Loucy (cell line): ENCODE measurements at regions not wholly inside any gene's neighbourhood (a gene's known extent, or its start where the extent isn't known, plus 50 kb on each side); places are given as distances from the start of the nearest gene placed in this dataset.

ENCODE experiments used
- H2AFZ ChIP-seq: fragments of 200-600 bp; sonication (generic); 2 replicates; pipeline ENCODE4 v1.6.0; 2016; ENCODE audit warnings: antibody characterized with exemption, mild to moderate bottlenecking, low read length, moderate library complexity
- H3F3A ChIP-seq: fragments of 200-600 bp; 2 replicates; pipeline ENCODE4 v1.6.0; 2016; ENCODE audit warnings: antibody characterized with exemption, low read depth, mild to moderate bottlenecking
- H3K27me3 ChIP-seq: fragments of 200-600 bp; sonication (generic); 2 replicates; pipeline ENCODE4 v1.6.1; 2014; ENCODE audit warnings: low read length, mild to moderate bottlenecking; ENCODE audit not compliant: insufficient read depth, poor library complexity, severe bottlenecking
- H3K36me3 ChIP-seq: fragments of 200-600 bp; sonication (generic); 2 replicates; pipeline ENCODE4 v1.6.1; 2016; ENCODE audit warnings: low read length; ENCODE audit not compliant: insufficient read depth
- H3K4me1 ChIP-seq: fragments of 200-600 bp; sonication (generic); 2 replicates; pipeline ENCODE4 v1.5.1; 2014; ENCODE audit warnings: low read length, mild to moderate bottlenecking; ENCODE audit not compliant: insufficient read depth, poor library complexity, severe bottlenecking
- H3K4me2 ChIP-seq: fragments of 200-600 bp; sonication (generic); 2 replicates; pipeline ENCODE4 v1.6.0; 2014; ENCODE audit warnings: antibody characterized with exemption, low read length, low read depth, mild to moderate bottlenecking; ENCODE audit not compliant: poor library complexity, severe bottlenecking
- H3K4me3 ChIP-seq: fragments of 200-600 bp; sonication (generic); 2 replicates; pipeline ENCODE4 v1.5.1; 2014; ENCODE audit warnings: low read length, mild to moderate bottlenecking, mixed read lengths; ENCODE audit not compliant: poor library complexity, severe bottlenecking
- H3K79me2 ChIP-seq: fragments of 200-600 bp; sonication (generic); 2 replicates; pipeline ENCODE4 v1.6.1; 2014; ENCODE audit warnings: low read length; ENCODE audit not compliant: insufficient read depth
- H3K9ac ChIP-seq: fragments of 200-600 bp; sonication (generic); 2 replicates; pipeline ENCODE4 v1.6.0; 2014; ENCODE audit warnings: mild to moderate bottlenecking, low read depth, low read length, moderate library complexity; ENCODE audit not compliant: poor library complexity, severe bottlenecking
- H3K9me2 ChIP-seq: fragments of 200-600 bp; sonication (generic); replicated peaks from 2 replicates; pipeline ENCODE4 v1.6.1; 2016; ENCODE audit warnings: low read depth, low read length, mixed read lengths
- H3K9me3 ChIP-seq: fragments of 200-600 bp; sonication (generic); 2 replicates; pipeline ENCODE4 v1.6.1; 2014; ENCODE audit warnings: mild to moderate bottlenecking, antibody characterized with exemption, low read length, low read depth; ENCODE audit not compliant: insufficient read depth
- H4K20me1 ChIP-seq: fragments of 200-600 bp; sonication (generic); 2 replicates; pipeline ENCODE4 v1.6.0; 2014; ENCODE audit warnings: antibody characterized with exemption, low read length, mild to moderate bottlenecking; ENCODE audit not compliant: insufficient read depth, poor library complexity, severe bottlenecking
- CTCF ChIP-seq: fragments of 200-600 bp; sonication (generic); conservative IDR thresholded peaks from 2 replicates; pipeline ENCODE4 v1.5.1; 2014; ENCODE audit warnings: mild to moderate bottlenecking, antibody characterized with exemption, low read length
- EZH2phosphoT487 ChIP-seq: fragments of 200-600 bp; IDR thresholded peaks from 2 replicates; pipeline ENCODE4 v1.6.1; 2018; ENCODE audit warnings: antibody characterized with exemption, mild to moderate bottlenecking, moderate library complexity, borderline replicate concordance

GRCh38 chr7:96527133-96527827 lies 182.4 kb downstream of the SEM1 start:
- Histone ChIP-seq H2AFZ (no peak overlapping the region), H3K9ac (no peak overlapping the region), H3K36me3 (no peaks in the 10 kb centered on the region), H3K4me3 (no peak overlapping the region), H4K20me1 (no peaks in the 10 kb centered on the region), H3K4me2 (no peak overlapping the region), H3K9me2 (no peaks in the 10 kb centered on the region), H3K27me3 (peaks cover 15% of the 10 kb centered on the region), H3K4me1 (no peaks in the 10 kb centered on the region), H3K79me2 (no peaks in the 10 kb centered on the region), H3F3A (no peaks in the 10 kb centered on the region), H3K9me3 (no peaks in the 10 kb centered on the region)
- TF ChIP-seq CTCF = no peak

GRCh38 chr7:96526496-96526895 lies 183.2 kb downstream of the SEM1 start:
- H3K9me2 ChIP-seq = no peaks in the 10 kb centered on the region
- H3K4me2 ChIP-seq = no peak overlapping the region
- H3K4me3 ChIP-seq = no peak overlapping the region
- no peaks in the 10 kb centered on the region for H3K9me3 ChIP-seq
- H3K9ac ChIP-seq = no peak overlapping the region
- no peak for TF ChIP-seq CTCF
- no peak for TF ChIP-seq EZH2phosphoT487
- no peaks in the 10 kb centered on the region for H3K4me1 ChIP-seq
- H3K79me2 ChIP-seq = no peaks in the 10 kb centered on the region
- no peak overlapping the region for H2AFZ ChIP-seq
- H3F3A ChIP-seq = no peaks in the 10 kb centered on the region
- peaks cover 7% of the 10 kb centered on the region for H3K27me3 ChIP-seq
- no peaks in the 10 kb centered on the region for H4K20me1 ChIP-seq
- H3K36me3 ChIP-seq = no peaks in the 10 kb centered on the region

GRCh38 chr7:96521068-96521894 lies 188.4 kb downstream of the SEM1 start:
- Histone ChIP-seq H3K4me2 (no peak overlapping the region), H3F3A (no peaks in the 10 kb centered on the region), H2AFZ (no peak overlapping the region), H3K79me2 (no peaks in the 10 kb centered on the region), H3K27me3 (no peaks in the 10 kb centered on the region), H3K36me3 (no peaks in the 10 kb centered on the region), H4K20me1 (no peaks in the 10 kb centered on the region), H3K9me3 (no peaks in the 10 kb centered on the region), H3K9me2 (no peaks in the 10 kb centered on the region), H3K4me1 (no peaks in the 10 kb centered on the region), H3K4me3 (no peak overlapping the region), H3K9ac (no peak overlapping the region)
- no peak for TF ChIP-seq EZH2phosphoT487
- TF ChIP-seq CTCF = no peak
